Esophagus squamous epithelium (tissue), 5 donors: ENCODE measurements at regions not wholly inside any gene's neighbourhood (a gene's known extent, or its start where the extent isn't known, plus 50 kb on each side); places are given as distances from the start of the nearest gene placed in this dataset.

Experiments used
- DNase-seq: peaks from one replicate; lab custom pipeline; 2025; lab: John Stamatoyannopoulos, UW
- H3K27ac ChIP-seq, 4 donors: fragments of 200-600 bp; sonication (generic); one replicate each; pipeline ENCODE4 v1.5.1; 2016 to 2019; ENCODE audit warnings: mild to moderate bottlenecking in 1 of 4
- H3K27me3 ChIP-seq, 4 donors: fragments of 200-600 bp; sonication (generic); 1 replicate in 3 of 4; 2 replicates in 1 of 4; pipeline versions ENCODE4 v1.5.1 to v1.6.0; 2017 to 2021; ENCODE audit warnings: antibody characterized with exemption in 1 of 4
- H3K36me3 ChIP-seq, 3 donors: fragments of 200-600 bp; sonication (generic); one replicate each; pipeline ENCODE4 v1.5.1; 2016 to 2019
- H3K4me1 ChIP-seq, 3 donors: fragments of 200-600 bp; sonication (generic); one replicate each; pipeline ENCODE4 v1.5.1; 2017 to 2019
- H3K4me3 ChIP-seq, 4 donors: fragments of 200-600 bp; sonication (generic); 1 replicate in 3 of 4; 2 replicates in 1 of 4; pipeline ENCODE4 v1.5.1; 2016 to 2019; ENCODE audit warnings: mild to moderate bottlenecking in 2 of 4, moderate library complexity in 1 of 4
- H3K9me3 ChIP-seq, 3 donors: fragments of 200-600 bp; sonication (generic); one replicate each; pipeline ENCODE4 v1.5.1; 2016 to 2019
- CTCF ChIP-seq, 6 experiments: fragments of 450-650 bp in 4 of 6; fragments of 200-600 bp in 2 of 6; sonication (generic) in 2 of 6; IDR thresholded peaks; one replicate each; pipeline ENCODE4 v1.5.1; 2016 to 2019; ENCODE audit warnings: antibody characterized with exemption in 6 of 6, mild to moderate bottlenecking in 4 of 6, moderate library complexity in 4 of 6
- POLR2A ChIP-seq, 4 donors: fragments of 450-650 bp; IDR thresholded peaks; one replicate each; pipeline ENCODE4 v1.6.1; 2017; ENCODE audit warnings: antibody characterized with exemption in 4 of 4, mild to moderate bottlenecking in 4 of 4, moderate library complexity in 3 of 4
- WGBS, 2 donors: methylation state at CpG; one replicate each; pipeline ENCODE4 v1.1.5; 2018; 5-methylcytosine and 5-hydroxymethylcytosine counted together
- intact Hi-C: fragments of 100-400 bp; cut with DNase I; formaldehyde crosslinking; loops from one replicate; pipeline ENCODE4 v1.15.0; 2022
- donor health status: DM: yes; HTN: yes; CAD: no.

- 5 to 14% methylated on average over 3 of the region's 3 CpGs for WGBS, 2 donors
- TF ChIP-seq POLR2A (IDR thresholded peaks at IDR 0.05) (no peak), CTCF (IDR thresholded peaks at IDR 0.05) (no peak)
- no peaks in the 10 kb centered on the region for H3K27me3 ChIP-seq
- H3K27ac ChIP-seq, result no peak overlapping the region
- H3K36me3 ChIP-seq, result no peaks in the 10 kb centered on the region
- no peak overlapping the region for H3K4me3 ChIP-seq
- intact Hi-C loops, result no loop called here
- peaks cover 6 to 13% (median 10%) of the 10 kb centered on the region in 3 donors for H3K4me1 ChIP-seq
- H3K9me3 ChIP-seq, result no peaks in the 10 kb centered on the region
- no peak for DNase-seq
Measured at GRCh38 chr12:67456431-67456901, 187.3 kb downstream of the CAND1 start.

GRCh38 chr12:67457136-67457535 lies 188.0 kb downstream of the CAND1 start:
- intact Hi-C loops, result no loop called here
- WGBS, 2 donors, result 0 to 69% methylated on average over 2 of the region's 2 CpGs
- Histone ChIP-seq H3K4me3 (no peak overlapping the region), H3K27me3 (no peaks in the 10 kb centered on the region), H3K4me1 (peaks cover 6 to 13% (median 10%) of the 10 kb centered on the region in 3 donors), H3K9me3 (no peaks in the 10 kb centered on the region), H3K27ac (no peak overlapping the region), H3K36me3 (no peaks in the 10 kb centered on the region)
- TF ChIP-seq CTCF (IDR thresholded peaks at IDR 0.05), result no peak
- no peak for TF ChIP-seq POLR2A (IDR thresholded peaks at IDR 0.05)
- no peak for DNase-seq

GRCh38 chr12:67457778-67458665 lies 188.9 kb downstream of the CAND1 start:
- Histone ChIP-seq H3K4me1 (peaks cover 6 to 13% (median 10%) of the 10 kb centered on the region in 3 donors), H3K36me3 (no peaks in the 10 kb centered on the region), H3K4me3 (no peak overlapping the region), H3K27ac (peak overlapping the region in 1 of 4 donors; percentile 39), H3K27me3 (no peaks in the 10 kb centered on the region), H3K9me3 (no peaks in the 10 kb centered on the region)
- no peak for DNase-seq
- 64 to 74% methylated on average over 11 of the region's 11 CpGs for WGBS, 2 donors
- TF ChIP-seq CTCF (IDR thresholded peaks at IDR 0.05), result peak in 2 of 6 experiments; percentile 17 to 32
- no peak for TF ChIP-seq POLR2A (IDR thresholded peaks at IDR 0.05)
- intact Hi-C loops, result no loop called here

- 71 to 77% methylated on average over 1 of the region's 1 CpG for WGBS, 2 donors
- intact Hi-C loops, result no loop called here
Measured at GRCh38 chr12:67459173-67459572, 189.4 kb upstream of the DYRK2 start.

More at GRCh38 chr12:67459173-67459572, 189.4 kb upstream of the DYRK2 start:
- no peaks in the 10 kb centered on the region for H3K9me3 ChIP-seq
- H3K27ac ChIP-seq, result no peak overlapping the region
- peaks cover 6 to 13% (median 10%) of the 10 kb centered on the region in 3 donors for H3K4me1 ChIP-seq
- TF ChIP-seq POLR2A (IDR thresholded peaks at IDR 0.05) (no peak), CTCF (IDR thresholded peaks at IDR 0.05) (no peak)
- no peak for DNase-seq
- H3K36me3 ChIP-seq, result no peaks in the 10 kb centered on the region
- no peaks in the 10 kb centered on the region for H3K27me3 ChIP-seq
- H3K4me3 ChIP-seq, result no peak overlapping the region
